ENCODE measurements at regions not wholly inside any gene's neighbourhood (a gene's known extent, or its start where the extent isn't known, plus 50 kb on each side); places are given as distances from the start of the nearest gene placed in this dataset.
A peak's percentile ranks its signal among the peaks of the same experiment; 100 is the strongest.

DNA sequence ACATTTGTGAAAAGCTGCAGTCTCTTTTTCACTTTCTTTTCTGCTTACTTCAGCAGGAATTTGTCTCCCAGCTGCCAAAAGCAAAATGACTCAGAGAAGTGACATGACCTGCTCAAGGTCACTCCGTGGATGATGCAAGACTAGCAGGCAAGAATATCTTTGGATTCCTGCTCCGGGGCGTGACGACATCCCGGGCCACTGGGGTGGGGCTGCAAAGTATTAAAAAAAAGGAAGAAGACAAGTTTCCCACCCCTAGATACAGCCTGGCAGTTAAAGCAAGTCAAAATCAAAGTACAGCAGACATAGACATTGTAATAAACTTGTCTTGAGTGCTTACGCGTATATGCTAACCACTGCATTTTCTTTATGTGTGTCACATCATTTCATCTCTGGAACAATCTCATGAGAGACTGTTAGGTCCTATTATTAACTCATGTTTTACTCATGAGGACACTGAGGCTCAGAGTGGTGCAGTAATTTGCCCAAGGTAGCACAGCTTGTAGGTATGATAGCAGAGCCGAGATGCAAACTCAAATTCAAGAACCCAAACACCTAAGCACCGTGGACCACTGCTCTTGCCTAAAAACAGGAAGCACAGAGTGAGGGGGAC lies 485.2 kb upstream of the PROK2 start:
- peak overlapping the region; percentile 26; the same call in 2 of the 3 replicates for H2BK15ac ChIP-seq (ENCODE audit: low read depth, low read length)
- H3K9me3 ChIP-seq (ENCODE audit: control insufficient read depth, insufficient read depth, low read length): no peaks in the 10 kb centered on the region
- no CpG with 5 or more reads among the region's 9 CpGs for WGBS, 2 experiments (ENCODE audit: extremely low coverage in 2 of 2, insufficient read length in 1 of 2)
- peak overlapping the region; percentile 82 for H3K4ac ChIP-seq (ENCODE audit: low read depth, low read length)
- H3K4me2 ChIP-seq (ENCODE audit: low read depth, low read length): peak overlapping the region; percentile 2; the same call in 1 of the 2 replicates
- H4K8ac ChIP-seq (ENCODE audit: low read depth in 2 of 2, low read length in 2 of 2): peak overlapping the region in 1 of 2 experiments; percentile 11; a peak in 1 of 4 replicates
- peaks cover 7% of the 10 kb centered on the region for H3K27me3 ChIP-seq (ENCODE audit: control insufficient read depth, insufficient read depth, low read length)
- H2AK5ac ChIP-seq (ENCODE audit: low read depth, low read length): peak overlapping the region; percentile 5
- no peaks in the 10 kb centered on the region for H4K20me1 ChIP-seq (ENCODE audit: insufficient read depth, low read length)
- no peaks in the 10 kb centered on the region for H3K36me3 ChIP-seq (ENCODE audit: control insufficient read depth, insufficient read depth, low read length)
- no peak overlapping the region for H2BK5ac ChIP-seq (ENCODE audit: low read depth, low read length, poor library complexity, severe bottlenecking)
- H3K27ac ChIP-seq (ENCODE audit: insufficient read depth, low read length): peak overlapping the region; percentile 2; the same call in 1 of the 2 replicates
- in situ Hi-C loops (cut with MboI; ENCODE audit: low sequenced_read_pairs) (no loop called here), dilution Hi-C loops (cut with HindIII; ENCODE audit: low sequenced_read_pairs, unreplicated experiment) (no loop called here), intact Hi-C loops (cut with micrococcal nuclease) (loop anchor here (2.0 to 5.0 kb wide), 3 partner anchors 67 to 552 kb away; no protein-coding TSS in a partner anchor)
- CTCF ChIA-PET: interaction anchor here (0.6 kb wide), 1 partner anchor 387 kb away, joined by 3 read pairs; no protein-coding TSS in a partner anchor
- H2AK9ac ChIP-seq (replicated peaks; ENCODE audit: low read depth, low read length, poor library complexity): no peak overlapping the region
- H3K9ac ChIP-seq (ENCODE audit: low read depth, low read length): no peak overlapping the region
- no peak overlapping the region for H2AFZ ChIP-seq (replicated peaks; ENCODE audit: low read length, poor library complexity)
- H3K14ac ChIP-seq (replicated peaks; ENCODE audit: low read depth, low read length): peak overlapping the region; percentile 41
- H3K18ac ChIP-seq (ENCODE audit: low read depth, low read length): peak overlapping the region; percentile 35
- POLR2A ChIA-PET (ENCODE audit: unreplicated experiment): no interaction called here
- H3K56ac ChIP-seq (ENCODE audit: extremely low read depth, insufficient read depth, low read length): no peak overlapping the region
- peak overlapping the region; percentile 49 for H2BK120ac ChIP-seq (ENCODE audit: low read depth, low read length)
- H4K91ac ChIP-seq (ENCODE audit: insufficient read depth, low read depth, low read length): peak overlapping the region; percentile 73; the same call in 1 of the 2 replicates
- H4K5ac ChIP-seq (ENCODE audit: low read depth, low read length): peak overlapping the region; percentile 27; the same call in 1 of the 2 replicates
- H3K4me3 ChIP-seq (ENCODE audit: insufficient read depth, low read depth, low read length): no peak overlapping the region
- peak overlapping the region; percentile 77 for H2BK20ac ChIP-seq (ENCODE audit: low read depth, low read length)
- peak; percentile 96 for DNase-seq
- peaks cover 21% of the 10 kb centered on the region for H3K4me1 ChIP-seq (ENCODE audit: control insufficient read depth, insufficient read depth, low read length)
- peak; percentile 41 for ATAC-seq (ENCODE audit: low read depth)
- no peaks in the 10 kb centered on the region for H3K79me1 ChIP-seq (ENCODE audit: low read depth in 1 of 2, low read length in 2 of 2)
- BruUV-seq (replicated peaks): no TSS peak
- 0 out of 2 replicates have a peak overlapping the region, but pooled peaks have one; percentile 20 for H3K23ac ChIP-seq (ENCODE audit: low read depth, low read length)
- H3K9me1 ChIP-seq (ENCODE audit: insufficient read depth, low read length): peaks cover 8% of the 10 kb centered on the region
- TF ChIP-seq NFE2L2 (IDR thresholded peaks at IDR 0.05; ENCODE audit: low read depth, low read length): no peak
- no peak for TF ChIP-seq SMC3 (IDR thresholded peaks at IDR 0.05; ENCODE audit: low read depth, low read length)
- no peak for TF ChIP-seq CHD1 (IDR thresholded peaks at IDR 0.05; ENCODE audit: low read depth, low read length)
- no peak; the same call in 1 of the 2 replicates for TF ChIP-seq RAD21 (IDR thresholded peaks at IDR 0.05; ENCODE audit: low read length)
- TF ChIP-seq BHLHE40 (IDR thresholded peaks at IDR 0.05; ENCODE audit: low read depth, low read length): peak; percentile 48; the same call in 1 of the 2 replicates
- TF ChIP-seq MAZ (IDR thresholded peaks at IDR 0.05; ENCODE audit: borderline replicate concordance, low read depth, low read length): no peak
- no peak for TF ChIP-seq RFX5 (IDR thresholded peaks at IDR 0.05; ENCODE audit: low read depth, low read length)
- peak; percentile 91 for TF ChIP-seq FOS (IDR thresholded peaks at IDR 0.05; ENCODE audit: low read depth, low read length)
- TF ChIP-seq, protein P1, sequence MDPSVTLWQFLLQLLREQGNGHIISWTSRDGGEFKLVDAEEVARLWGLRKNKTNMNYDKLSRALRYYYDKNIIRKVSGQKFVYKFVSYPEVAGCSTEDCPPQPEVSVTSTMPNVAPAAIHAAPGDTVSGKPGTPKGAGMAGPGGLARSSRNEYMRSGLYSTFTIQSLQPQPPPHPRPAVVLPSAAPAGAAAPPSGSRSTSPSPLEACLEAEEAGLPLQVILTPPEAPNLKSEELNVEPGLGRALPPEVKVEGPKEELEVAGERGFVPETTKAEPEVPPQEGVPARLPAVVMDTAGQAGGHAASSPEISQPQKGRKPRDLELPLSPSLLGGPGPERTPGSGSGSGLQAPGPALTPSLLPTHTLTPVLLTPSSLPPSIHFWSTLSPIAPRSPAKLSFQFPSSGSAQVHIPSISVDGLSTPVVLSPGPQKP (IDR thresholded peaks at IDR 0.05; ENCODE audit: borderline replicate concordance, low read depth, low read length): no peak
- TF ChIP-seq MXI1 (IDR thresholded peaks at IDR 0.05; ENCODE audit: borderline replicate concordance, low read depth, low read length): no peak
- peak; percentile 98 for TF ChIP-seq MAFK (IDR thresholded peaks at IDR 0.05; ENCODE audit: low read depth, low read length)
- peak; percentile 99 for TF ChIP-seq CEBPB (IDR thresholded peaks at IDR 0.05; ENCODE audit: low read depth, low read length)
- TF ChIP-seq, protein P2, sequence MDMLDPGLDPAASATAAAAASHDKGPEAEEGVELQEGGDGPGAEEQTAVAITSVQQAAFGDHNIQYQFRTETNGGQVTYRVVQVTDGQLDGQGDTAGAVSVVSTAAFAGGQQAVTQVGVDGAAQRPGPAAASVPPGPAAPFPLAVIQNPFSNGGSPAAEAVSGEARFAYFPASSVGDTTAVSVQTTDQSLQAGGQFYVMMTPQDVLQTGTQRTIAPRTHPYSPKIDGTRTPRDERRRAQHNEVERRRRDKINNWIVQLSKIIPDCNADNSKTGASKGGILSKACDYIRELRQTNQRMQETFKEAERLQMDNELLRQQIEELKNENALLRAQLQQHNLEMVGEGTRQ (IDR thresholded peaks at IDR 0.05; ENCODE audit: low read depth, low read length): no peak
- TF ChIP-seq, protein P3, sequence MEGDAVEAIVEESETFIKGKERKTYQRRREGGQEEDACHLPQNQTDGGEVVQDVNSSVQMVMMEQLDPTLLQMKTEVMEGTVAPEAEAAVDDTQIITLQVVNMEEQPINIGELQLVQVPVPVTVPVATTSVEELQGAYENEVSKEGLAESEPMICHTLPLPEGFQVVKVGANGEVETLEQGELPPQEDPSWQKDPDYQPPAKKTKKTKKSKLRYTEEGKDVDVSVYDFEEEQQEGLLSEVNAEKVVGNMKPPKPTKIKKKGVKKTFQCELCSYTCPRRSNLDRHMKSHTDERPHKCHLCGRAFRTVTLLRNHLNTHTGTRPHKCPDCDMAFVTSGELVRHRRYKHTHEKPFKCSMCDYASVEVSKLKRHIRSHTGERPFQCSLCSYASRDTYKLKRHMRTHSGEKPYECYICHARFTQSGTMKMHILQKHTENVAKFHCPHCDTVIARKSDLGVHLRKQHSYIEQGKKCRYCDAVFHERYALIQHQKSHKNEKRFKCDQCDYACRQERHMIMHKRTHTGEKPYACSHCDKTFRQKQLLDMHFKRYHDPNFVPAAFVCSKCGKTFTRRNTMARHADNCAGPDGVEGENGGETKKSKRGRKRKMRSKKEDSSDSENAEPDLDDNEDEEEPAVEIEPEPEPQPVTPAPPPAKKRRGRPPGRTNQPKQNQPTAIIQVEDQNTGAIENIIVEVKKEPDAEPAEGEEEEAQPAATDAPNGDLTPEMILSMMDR (conservative IDR thresholded peaks at IDR 0.05; ENCODE audit: low read depth, low read length): no peak
- TF ChIP-seq POLR2A (IDR thresholded peaks at IDR 0.05; ENCODE audit: low read depth, low read length): no peak

All from IMR-90 (cell line).